SK-N-SH (cell line): ENCODE measurements at regions not wholly inside any gene's neighbourhood (a gene's known extent, or its start where the extent isn't known, plus 50 kb on each side); places are given as distances from the start of the nearest gene placed in this dataset.
A peak's percentile ranks its signal among the peaks of the same experiment; 100 is the strongest.

Experiments used
- CTCF ChIA-PET: fragments of 300-600, 350-600 bp; formaldehyde crosslinking; extraction: SDS; loops from one replicate; lab custom pipeline; 2021; lab: Yijun Ruan, JAX
- POLR2A ChIA-PET: fragments of 350-600 bp; sonication (Branson Sonifier 250); formaldehyde crosslinking; extraction: SDS; loops from one replicate; lab custom pipeline; 2020; ENCODE audit warnings: antibody characterized with exemption, inconsistent platforms; lab: Yijun Ruan, JAX
- DNase-seq: peaks from one replicate; pipeline ENCODE4 v3.0.0; 2012
- H2AFZ ChIP-seq: fragments of 200-600 bp; sonication (generic); 2 replicates; pipeline ENCODE4 v1.8.1; 2016; ENCODE audit warnings: antibody characterized with exemption, mild to moderate bottlenecking, low read depth
- H3F3A ChIP-seq: fragments of 200-600 bp; sonication (generic); replicated peaks from 2 replicates; pipeline ENCODE3; 2016; ENCODE audit warnings: antibody characterized with exemption, mild to moderate bottlenecking; ENCODE audit not compliant: insufficient read depth
- H3K27ac ChIP-seq, 2 experiments: fragments of 200-500 bp in 1 of 2; fragments of 200-600 bp in 1 of 2; sonication (Bioruptor generic) in 1 of 2; sonication (generic), shearing (Covaris generic) in 1 of 2; 2 replicates each; pipeline versions ENCODE4 v1.5.1 to v1.6.1; 2014 to 2016; ENCODE audit warnings: low read depth in 2 of 2, inconsistent platforms in 1 of 2, low read length in 1 of 2, mild to moderate bottlenecking in 1 of 2, mixed read lengths in 1 of 2
- H3K27me3 ChIP-seq: fragments of 200-600 bp; sonication (generic), shearing (Covaris generic); 2 replicates; pipeline ENCODE4 v1.6.1; 2016; ENCODE audit warnings: mixed run types; ENCODE audit not compliant: insufficient read depth
- H3K36me3 ChIP-seq, 2 experiments: fragments of 200-500 bp in 1 of 2; fragments of 200-600 bp in 1 of 2; sonication (Bioruptor generic) in 1 of 2; sonication (generic) in 1 of 2; replicated peaks in 1 of 2; 2 replicates each; pipeline versions ENCODE3 to v1.5.1; 2014 to 2016; ENCODE audit warnings: low read length in 1 of 2, mild to moderate bottlenecking in 1 of 2; ENCODE audit not compliant: insufficient read depth in 2 of 2, control insufficient read depth in 1 of 2
- H3K4me1 ChIP-seq, 2 experiments: fragments of 200-500 bp in 1 of 2; fragments of 200-600 bp in 1 of 2; sonication (Bioruptor generic) in 1 of 2; sonication (generic), shearing (Covaris generic) in 1 of 2; 2 replicates each; pipeline versions ENCODE4 v1.5.1 to v1.6.1; 2014 to 2016; ENCODE audit warnings: low read depth in 1 of 2, low read length in 1 of 2, mixed run types in 1 of 2; ENCODE audit not compliant: insufficient read depth in 2 of 2, control insufficient read depth in 1 of 2
- H3K4me2 ChIP-seq: fragments of 200-600 bp; sonication (generic), shearing (Covaris generic); 2 replicates; pipeline ENCODE4 v1.6.1; 2017; ENCODE audit warnings: mixed run types
- H3K4me3 ChIP-seq, 2 experiments: fragments of 200-500 bp in 1 of 2; fragments of 200-600 bp in 1 of 2; sonication (Bioruptor generic) in 1 of 2; sonication (generic), shearing (Covaris generic) in 1 of 2; 2 replicates each; pipeline versions ENCODE4 v1.5.1 to v1.8.1; 2014 to 2016; ENCODE audit warnings: low read depth in 2 of 2, inconsistent platforms in 1 of 2, low read length in 1 of 2, mild to moderate bottlenecking in 1 of 2, mixed read lengths in 1 of 2, moderate library complexity in 1 of 2
- H3K79me2 ChIP-seq: fragments of 200-600 bp; sonication (generic); 2 replicates; pipeline ENCODE4 v1.8.1; 2017; ENCODE audit warnings: mild to moderate bottlenecking; ENCODE audit not compliant: insufficient read depth
- H3K9ac ChIP-seq: fragments of 200-600 bp; sonication (generic); 2 replicates; pipeline ENCODE4 v1.6.1; 2017; ENCODE audit warnings: mixed run types
- H3K9me2 ChIP-seq: fragments of 200-600 bp; sonication (generic); 2 replicates; pipeline ENCODE4 v1.6.1; 2017; ENCODE audit warnings: mixed run types
- H3K9me3 ChIP-seq: fragments of 200-600 bp; sonication (generic); 2 replicates; pipeline ENCODE4 v1.6.1; 2017; ENCODE audit warnings: mixed run types, mild to moderate bottlenecking, moderate library complexity
- H4K20me1 ChIP-seq: fragments of 200-600 bp; sonication (generic); 2 replicates; pipeline ENCODE4 v1.6.1; 2017; ENCODE audit warnings: mild to moderate bottlenecking, mixed run types; ENCODE audit not compliant: insufficient read depth
- EP300 ChIP-seq, 2 experiments: IDR thresholded peaks; 2 replicates each; pipeline versions ENCODE4 v1.4.0 to v1.6.1; 2012; ENCODE audit warnings: borderline replicate concordance in 1 of 2, low read depth in 1 of 2, low read length in 1 of 2
- MEF2A ChIP-seq: IDR thresholded peaks from 2 replicates; pipeline ENCODE4 v1.4.0; 2012; ENCODE audit warnings: low read depth, borderline replicate concordance
- MXI1 ChIP-seq: IDR thresholded peaks from 2 replicates; pipeline ENCODE4 v1.6.1; 2012; ENCODE audit warnings: mild to moderate bottlenecking, low read depth, low read length, improper control_type of control experiment
- NFIC ChIP-seq: IDR thresholded peaks from 2 replicates; pipeline ENCODE4 v1.4.0; 2012; ENCODE audit warnings: borderline replicate concordance
- NRF1 ChIP-seq: IDR thresholded peaks from 2 replicates; pipeline ENCODE4 v1.6.1; 2012; ENCODE audit warnings: low read depth, mild to moderate bottlenecking, low read length
- RCOR1 ChIP-seq: fragments of 150-350 bp; IDR thresholded peaks from 2 replicates; pipeline ENCODE4 v1.6.1; 2017; ENCODE audit warnings: antibody characterized with exemption, low read length
- RFX5 ChIP-seq: IDR thresholded peaks from 2 replicates; pipeline ENCODE4 v1.6.1; 2012; ENCODE audit warnings: mild to moderate bottlenecking, improper control_type of control experiment, low read length
- RXRA ChIP-seq: IDR thresholded peaks from 2 replicates; pipeline ENCODE4 v1.4.0; 2012; ENCODE audit warnings: low read depth, mild to moderate bottlenecking, borderline replicate concordance
- SIN3A ChIP-seq: IDR thresholded peaks from 2 replicates; pipeline ENCODE4 v1.6.1; 2012; ENCODE audit warnings: low read depth, mild to moderate bottlenecking, low read length, moderate library complexity, borderline replicate concordance
- TEAD4 ChIP-seq: IDR thresholded peaks from 2 replicates; pipeline ENCODE4 v1.4.0; 2012; ENCODE audit warnings: mild to moderate bottlenecking, borderline replicate concordance; ENCODE audit not compliant: insufficient read depth
- WGBS: methylation state at CpG from one replicate; pipeline ENCODE4 v1.1.6; 2017; ENCODE audit warnings: low lambda C conversion rate; 5-methylcytosine and 5-hydroxymethylcytosine counted together
- TF ChIP-seq, protein P1 (sequence below): IDR thresholded peaks from 2 replicates; pipeline ENCODE4 v1.4.0; 2012; ENCODE audit warnings: low read depth, borderline replicate concordance

DNA sequence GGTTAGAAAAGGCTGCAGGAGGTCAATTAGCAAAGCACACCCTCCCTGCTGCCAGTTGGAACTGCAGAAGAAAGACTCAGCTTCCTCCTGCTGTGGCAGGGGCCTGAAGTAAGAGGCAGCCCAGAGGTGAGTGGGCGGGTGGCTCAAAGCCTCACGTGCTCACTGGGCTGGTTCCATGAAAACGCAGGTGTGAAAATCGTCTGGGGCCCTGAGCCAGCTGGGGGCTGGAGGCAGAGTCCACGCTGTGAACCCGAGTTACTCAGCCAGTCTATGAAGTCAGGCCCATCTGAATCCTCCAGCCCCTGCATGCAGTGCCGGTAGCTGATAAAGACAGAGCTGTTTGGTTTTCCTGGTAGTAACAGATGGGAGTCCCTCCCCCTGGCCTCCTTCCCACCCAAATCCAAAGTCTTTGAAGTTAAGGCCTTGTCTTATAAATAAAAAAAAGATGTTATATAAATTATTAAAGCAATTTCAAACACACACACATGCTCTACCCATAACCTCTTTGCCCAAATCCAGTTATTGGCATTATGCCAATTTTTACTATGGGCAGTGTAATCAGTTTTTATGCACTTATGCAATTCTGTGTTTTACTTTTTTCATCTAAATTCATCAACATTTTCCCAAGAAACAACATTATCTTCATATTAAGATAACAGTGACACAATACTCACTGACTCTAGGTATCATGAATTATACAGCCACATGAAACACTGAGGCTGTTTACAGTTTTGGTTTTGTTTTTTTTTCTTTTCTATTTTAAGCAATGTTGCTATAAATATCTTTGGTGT is 57.9 kb upstream of the PNMA1 start (continued):
- TF ChIP-seq, protein P1, sequence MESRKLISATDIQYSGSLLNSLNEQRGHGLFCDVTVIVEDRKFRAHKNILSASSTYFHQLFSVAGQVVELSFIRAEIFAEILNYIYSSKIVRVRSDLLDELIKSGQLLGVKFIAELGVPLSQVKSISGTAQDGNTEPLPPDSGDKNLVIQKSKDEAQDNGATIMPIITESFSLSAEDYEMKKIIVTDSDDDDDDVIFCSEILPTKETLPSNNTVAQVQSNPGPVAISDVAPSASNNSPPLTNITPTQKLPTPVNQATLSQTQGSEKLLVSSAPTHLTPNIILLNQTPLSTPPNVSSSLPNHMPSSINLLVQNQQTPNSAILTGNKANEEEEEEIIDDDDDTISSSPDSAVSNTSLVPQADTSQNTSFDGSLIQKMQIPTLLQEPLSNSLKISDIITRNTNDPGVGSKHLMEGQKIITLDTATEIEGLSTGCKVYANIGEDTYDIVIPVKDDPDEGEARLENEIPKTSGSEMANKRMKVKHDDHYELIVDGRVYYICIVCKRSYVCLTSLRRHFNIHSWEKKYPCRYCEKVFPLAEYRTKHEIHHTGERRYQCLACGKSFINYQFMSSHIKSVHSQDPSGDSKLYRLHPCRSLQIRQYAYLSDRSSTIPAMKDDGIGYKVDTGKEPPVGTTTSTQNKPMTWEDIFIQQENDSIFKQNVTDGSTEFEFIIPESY = no peak
- TF ChIP-seq SIN3A = no peak

- Histone ChIP-seq H3K9me3 (no peaks in the 10 kb centered on the region), H3F3A (no peaks in the 10 kb centered on the region), H3K27me3 (no peaks in the 10 kb centered on the region), H3K4me2 (no peak overlapping the region), H4K20me1 (peaks cover 43% of the 10 kb centered on the region), H3K36me3 (no peaks in the 10 kb centered on the region), H3K27ac (peak overlapping the region in 1 of 2 experiments; percentile 65; a peak in 2 of 4 replicates), H3K9me2 (no peaks in the 10 kb centered on the region), H3K4me3 (no peak overlapping the region), H3K4me1 (peaks cover 21 to 22% of the 10 kb centered on the region in 2 experiments), H3K9ac (no peak overlapping the region), H3K79me2 (peaks cover 93% of the 10 kb centered on the region), H2AFZ (no peak overlapping the region)
- ChIA-PET POLR2A (interaction anchor here (0.5 to 1.0 kb wide), 3 partner anchors 11 to 476 kb away, joined by 3 to 4 read pairs (median 4); a partner anchor contains a TSS), CTCF (interaction anchor here (0.6 to 6.9 kb wide), 8 partner anchors 9 to 268 kb away, joined by 3 to 48 read pairs (median 4); a partner anchor contains a TSS)
- no peak for DNase-seq
- TF ChIP-seq RXRA (no peak), NFIC (no peak), EP300 (IDR thresholded peaks at IDR 0.05; ENCODE audit: borderline replicate concordance in 1 of 2, low read depth in 1 of 2, low read length in 1 of 2) (no peak)
- 88% methylated on average over 16 of the region's 18 CpGs for WGBS
Measured at GRCh38 chr14:73770977-73771847, 57.0 kb upstream of the PNMA1 start.

DNA sequence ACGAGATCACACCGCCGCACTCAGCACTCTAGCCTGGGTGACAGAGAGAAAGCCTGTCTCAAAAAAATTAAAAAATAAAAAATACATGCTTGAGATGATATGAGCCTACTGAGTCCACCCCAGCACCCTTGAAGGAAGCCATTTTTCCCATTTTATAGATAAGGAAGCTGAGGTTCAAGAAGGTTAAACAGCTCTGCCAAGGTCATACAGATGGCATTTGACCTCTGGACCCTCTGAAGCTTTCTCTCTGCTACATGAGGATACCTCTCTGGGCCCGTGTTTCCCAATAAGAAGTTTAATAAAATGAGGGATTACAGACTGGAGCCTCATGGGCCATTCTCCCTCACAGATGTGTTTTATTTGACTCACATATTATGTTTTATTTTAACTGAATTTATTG is 53.9 kb upstream of the PNMA1 start:
- CTCF ChIA-PET = interaction anchor here (0.9 to 6.9 kb wide), 4 partner anchors 10 to 57 kb away, joined by 3 to 48 read pairs (median 4); a partner anchor contains a TSS
- POLR2A ChIA-PET = interaction anchor here (1.0 kb wide), 1 partner anchor 17 kb away, joined by 3 read pairs; no protein-coding TSS in a partner anchor
- TF ChIP-seq TEAD4 = no peak
- no peak for TF ChIP-seq RCOR1
- TF ChIP-seq RFX5 = no peak
- no peak for TF ChIP-seq MXI1
- TF ChIP-seq NRF1 = no peak
- TF ChIP-seq MEF2A = no peak
- Histone ChIP-seq H3K9me3 (no peaks in the 10 kb centered on the region), H3K4me3 (no peak overlapping the region), H3K79me2 (peaks cover 88% of the 10 kb centered on the region), H3K27me3 (no peaks in the 10 kb centered on the region), H3K27ac (no peak overlapping the region), H3K4me2 (no peak overlapping the region), H3K4me1 (peaks cover 15 to 26% of the 10 kb centered on the region in 2 experiments; a peak in 3 of 4 replicates), H3K9me2 (no peaks in the 10 kb centered on the region), H4K20me1 (peaks cover 47% of the 10 kb centered on the region), H3F3A (no peaks in the 10 kb centered on the region), H3K36me3 (no peaks in the 10 kb centered on the region), H3K9ac (no peak overlapping the region), H2AFZ (no peak overlapping the region)
- WGBS = 100% methylated on average over 4 of the region's 4 CpGs
- no peak for DNase-seq
